ENCODE measurements at regions not wholly inside any gene's neighbourhood (a gene's known extent, or its start where the extent isn't known, plus 50 kb on each side); places are given as distances from the start of the nearest gene placed in this dataset.

DNA sequence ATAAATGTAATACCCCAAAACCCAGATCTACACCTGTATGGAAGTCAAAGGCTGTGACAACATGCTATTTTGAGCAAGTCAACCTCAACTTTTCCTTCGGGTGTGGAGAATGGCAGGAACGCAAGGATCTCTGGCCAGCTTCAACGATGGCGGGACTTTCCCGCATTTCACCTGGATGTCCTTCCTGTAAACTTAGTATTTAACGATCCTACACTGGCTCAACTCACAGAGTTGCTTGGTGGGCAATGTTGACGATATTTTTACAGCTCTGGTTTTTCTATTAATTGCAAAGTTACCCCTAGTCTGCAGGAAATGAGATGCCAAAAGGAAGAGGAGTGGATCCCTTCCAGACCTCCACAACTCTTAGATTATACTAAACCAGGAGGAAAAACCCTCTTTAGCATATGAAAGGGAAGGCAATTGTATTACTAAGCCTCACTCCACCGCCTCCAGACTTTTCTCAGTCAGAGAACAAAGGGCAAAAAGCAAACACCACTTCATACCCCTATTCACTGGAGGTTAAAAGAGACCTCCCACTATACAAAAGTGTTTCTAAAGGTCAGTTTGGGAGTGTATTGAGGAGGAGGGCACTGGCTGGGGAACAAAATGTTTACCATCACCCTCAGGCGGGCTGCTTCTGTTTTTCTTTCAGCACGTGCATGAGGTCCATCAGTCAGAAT lies 56.5 kb upstream of the ACVR1 start:
- TF ChIP-seq, protein P1, sequence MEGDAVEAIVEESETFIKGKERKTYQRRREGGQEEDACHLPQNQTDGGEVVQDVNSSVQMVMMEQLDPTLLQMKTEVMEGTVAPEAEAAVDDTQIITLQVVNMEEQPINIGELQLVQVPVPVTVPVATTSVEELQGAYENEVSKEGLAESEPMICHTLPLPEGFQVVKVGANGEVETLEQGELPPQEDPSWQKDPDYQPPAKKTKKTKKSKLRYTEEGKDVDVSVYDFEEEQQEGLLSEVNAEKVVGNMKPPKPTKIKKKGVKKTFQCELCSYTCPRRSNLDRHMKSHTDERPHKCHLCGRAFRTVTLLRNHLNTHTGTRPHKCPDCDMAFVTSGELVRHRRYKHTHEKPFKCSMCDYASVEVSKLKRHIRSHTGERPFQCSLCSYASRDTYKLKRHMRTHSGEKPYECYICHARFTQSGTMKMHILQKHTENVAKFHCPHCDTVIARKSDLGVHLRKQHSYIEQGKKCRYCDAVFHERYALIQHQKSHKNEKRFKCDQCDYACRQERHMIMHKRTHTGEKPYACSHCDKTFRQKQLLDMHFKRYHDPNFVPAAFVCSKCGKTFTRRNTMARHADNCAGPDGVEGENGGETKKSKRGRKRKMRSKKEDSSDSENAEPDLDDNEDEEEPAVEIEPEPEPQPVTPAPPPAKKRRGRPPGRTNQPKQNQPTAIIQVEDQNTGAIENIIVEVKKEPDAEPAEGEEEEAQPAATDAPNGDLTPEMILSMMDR (IDR thresholded peaks at IDR 0.05; ENCODE audit: unreplicated experiment), result no peak
- H3K9me3 Mint-ChIP-seq (ENCODE audit: unreplicated experiment), result no peaks in the 10 kb centered on the region
- H3K27me3 Mint-ChIP-seq (ENCODE audit: unreplicated experiment), result peaks cover 2% of the 10 kb centered on the region
- H3K4me3 Mint-ChIP-seq (ENCODE audit: unreplicated experiment), result no peak overlapping the region
- DNase-seq (ENCODE audit: low spot score), result no peak
- H3K4me1 Mint-ChIP-seq (ENCODE audit: unreplicated experiment), result peaks cover 23% of the 10 kb centered on the region
- peaks cover 5% of the 10 kb centered on the region for H3K36me3 Mint-ChIP-seq (ENCODE audit: low read depth, unreplicated experiment)
- no peak overlapping the region for H3K27ac Mint-ChIP-seq (ENCODE audit: unreplicated experiment)

DNA sequence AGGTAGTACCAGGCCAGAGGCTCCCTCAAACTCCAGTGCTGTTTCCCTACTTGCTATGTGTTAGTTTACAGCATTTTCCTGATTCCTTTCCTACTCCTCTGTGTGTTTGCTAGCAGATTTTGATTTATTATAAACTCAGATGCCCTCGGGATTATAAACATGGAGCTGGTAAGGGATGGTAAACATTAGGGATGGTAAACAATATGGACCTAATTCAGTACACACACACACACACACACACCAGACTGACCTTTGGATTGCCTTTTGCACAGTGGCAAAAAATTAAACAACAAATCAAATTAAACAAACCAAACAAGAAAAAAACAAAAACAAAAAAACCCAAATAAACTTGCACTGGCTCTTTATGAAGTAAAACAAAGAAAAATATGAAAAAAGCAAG lies 55.4 kb upstream of the ACVR1 start:
- H3K27ac Mint-ChIP-seq (ENCODE audit: unreplicated experiment), result no peak overlapping the region
- H3K4me3 Mint-ChIP-seq (ENCODE audit: unreplicated experiment), result no peak overlapping the region
- H3K4me1 Mint-ChIP-seq (ENCODE audit: unreplicated experiment), result peaks cover 23% of the 10 kb centered on the region
- H3K9me3 Mint-ChIP-seq (ENCODE audit: unreplicated experiment), result no peaks in the 10 kb centered on the region
- peaks cover 2% of the 10 kb centered on the region for H3K27me3 Mint-ChIP-seq (ENCODE audit: unreplicated experiment)
- TF ChIP-seq, protein P1 (IDR thresholded peaks at IDR 0.05; ENCODE audit: unreplicated experiment), result no peak
- no peak for DNase-seq (ENCODE audit: low spot score)
- H3K36me3 Mint-ChIP-seq (ENCODE audit: low read depth, unreplicated experiment), result peaks cover 5% of the 10 kb centered on the region

DNA sequence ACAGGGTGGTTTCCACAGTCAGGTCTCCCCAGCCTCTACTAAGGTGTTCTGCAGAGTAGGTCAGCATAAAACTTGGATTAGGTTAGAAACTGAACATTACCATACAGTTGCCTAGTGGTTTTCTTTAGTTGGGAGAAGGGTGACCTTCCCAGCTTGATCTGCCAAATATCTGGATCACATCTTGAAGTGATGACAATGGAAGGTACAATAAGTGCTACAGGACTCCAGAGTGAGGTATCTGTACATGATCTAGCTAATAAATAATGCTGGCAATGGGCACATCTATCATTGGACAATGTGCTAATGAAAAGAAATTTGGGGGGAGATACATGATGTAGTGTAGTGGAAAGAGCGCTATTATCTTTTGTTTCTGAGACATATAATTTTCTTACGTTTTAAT lies 54.6 kb upstream of the ACVR1 start:
- TF ChIP-seq, protein P1 (IDR thresholded peaks at IDR 0.05; ENCODE audit: unreplicated experiment), result no peak
- peaks cover 5% of the 10 kb centered on the region for H3K36me3 Mint-ChIP-seq (ENCODE audit: low read depth, unreplicated experiment)
- peaks cover 23% of the 10 kb centered on the region for H3K4me1 Mint-ChIP-seq (ENCODE audit: unreplicated experiment)
- no peak overlapping the region for H3K4me3 Mint-ChIP-seq (ENCODE audit: unreplicated experiment)
- H3K27ac Mint-ChIP-seq (ENCODE audit: unreplicated experiment), result no peak overlapping the region
- no peak for DNase-seq (ENCODE audit: low spot score)
- H3K9me3 Mint-ChIP-seq (ENCODE audit: unreplicated experiment), result no peaks in the 10 kb centered on the region
- peaks cover 2% of the 10 kb centered on the region for H3K27me3 Mint-ChIP-seq (ENCODE audit: unreplicated experiment)

DNA sequence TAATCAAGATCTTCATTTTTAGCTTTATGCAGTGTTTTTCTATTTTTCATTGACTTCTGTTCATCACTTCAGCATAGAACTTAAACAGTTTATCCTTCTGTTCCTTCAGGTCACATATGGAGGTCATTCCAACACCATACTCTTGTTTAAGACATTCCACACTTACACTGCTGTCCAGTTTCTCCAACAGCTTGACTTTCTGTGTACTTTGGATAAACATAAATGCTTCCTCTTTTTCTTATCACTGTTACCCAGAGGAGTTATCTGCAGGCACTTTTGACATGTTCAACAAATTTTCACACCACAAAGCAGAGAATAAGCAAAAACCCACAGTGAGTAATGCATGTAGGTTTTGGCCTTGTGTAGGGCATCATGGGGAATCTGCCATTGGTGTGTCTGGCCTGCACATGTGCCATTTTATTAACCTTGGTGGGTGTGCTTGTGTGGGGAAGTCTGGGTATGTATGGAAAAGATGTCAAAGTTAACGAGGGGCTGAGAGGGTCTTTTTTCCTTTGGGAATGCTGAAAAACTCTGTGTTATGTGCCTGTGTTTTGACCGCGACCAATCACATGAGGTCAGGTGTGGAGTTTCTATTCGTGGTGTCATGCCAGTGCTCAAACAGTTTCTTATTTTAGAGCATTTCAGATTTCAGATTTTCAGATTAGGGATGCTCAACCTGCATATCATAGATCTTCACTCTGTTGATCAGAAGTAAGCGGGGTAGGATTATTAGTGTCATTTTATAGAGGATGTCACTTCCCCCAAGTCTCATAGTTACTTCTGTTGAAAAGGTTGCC lies 53.9 kb upstream of the ACVR1 start:
- peaks cover 23% of the 10 kb centered on the region for H3K4me1 Mint-ChIP-seq (ENCODE audit: unreplicated experiment)
- TF ChIP-seq, protein P1 (IDR thresholded peaks at IDR 0.05; ENCODE audit: unreplicated experiment), result no peak
- DNase-seq (ENCODE audit: low spot score), result no peak
- H3K9me3 Mint-ChIP-seq (ENCODE audit: unreplicated experiment), result no peaks in the 10 kb centered on the region
- H3K4me3 Mint-ChIP-seq (ENCODE audit: unreplicated experiment), result no peak overlapping the region
- peaks cover 5% of the 10 kb centered on the region for H3K36me3 Mint-ChIP-seq (ENCODE audit: low read depth, unreplicated experiment)
- H3K27me3 Mint-ChIP-seq (ENCODE audit: unreplicated experiment), result peaks cover 2% of the 10 kb centered on the region
- H3K27ac Mint-ChIP-seq (ENCODE audit: unreplicated experiment), result no peak overlapping the region

DNA sequence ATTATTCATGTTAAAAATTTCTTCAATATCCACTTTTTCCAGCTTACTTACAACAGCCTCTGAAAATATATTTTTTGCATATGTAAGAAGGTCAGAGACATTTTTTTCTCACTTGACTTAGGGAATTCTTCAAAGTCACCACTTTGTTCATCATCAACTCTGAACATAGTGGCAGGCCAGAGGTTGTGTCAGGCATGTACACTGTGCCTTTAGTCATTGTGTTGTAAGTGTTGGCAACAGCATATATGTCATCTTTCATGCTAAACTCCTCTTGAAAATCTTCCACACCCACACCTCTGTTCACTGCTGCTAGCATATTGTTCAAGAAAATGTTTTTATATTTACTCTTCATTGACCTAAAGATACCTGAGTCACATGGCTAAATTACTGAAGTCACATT lies 52.2 kb upstream of the ACVR1 start:
- peaks cover 2% of the 10 kb centered on the region for H3K27me3 Mint-ChIP-seq (ENCODE audit: unreplicated experiment)
- no peak overlapping the region for H3K4me3 Mint-ChIP-seq (ENCODE audit: unreplicated experiment)
- no peaks in the 10 kb centered on the region for H3K36me3 Mint-ChIP-seq (ENCODE audit: low read depth, unreplicated experiment)
- TF ChIP-seq, protein P1 (IDR thresholded peaks at IDR 0.05; ENCODE audit: unreplicated experiment), result no peak
- H3K4me1 Mint-ChIP-seq (ENCODE audit: unreplicated experiment), result peaks cover 15% of the 10 kb centered on the region
- H3K27ac Mint-ChIP-seq (ENCODE audit: unreplicated experiment), result no peak overlapping the region
- no peaks in the 10 kb centered on the region for H3K9me3 Mint-ChIP-seq (ENCODE audit: unreplicated experiment)
- no peak for DNase-seq (ENCODE audit: low spot score)

Data from endothelial cell (in vitro differentiated cells).